Breast epithelium (tissue), 4 donors: ENCODE measurements at regions not wholly inside any gene's neighbourhood (a gene's known extent, or its start where the extent isn't known, plus 50 kb on each side); places are given as distances from the start of the nearest gene placed in this dataset.

Experiments used
- DNase-seq, 2 donors: peaks; one replicate each; pipeline ENCODE4 v3.0.0-alpha.2; 2019; ENCODE audit warnings: low spot score in 2 of 2
- H3K27ac ChIP-seq, 2 donors: fragments of 200-600 bp; sonication (generic) in 1 of 2; one replicate each; pipeline ENCODE4 v1.5.1; 2016 to 2019; ENCODE audit warnings: mild to moderate bottlenecking in 1 of 2
- H3K27me3 ChIP-seq, 2 donors: fragments of 200-600 bp; sonication (generic) in 1 of 2; one replicate each; pipeline versions ENCODE4 v1.5.1 to v1.6.0; 2017 to 2019; ENCODE audit warnings: control low read depth in 1 of 2, mild to moderate bottlenecking in 1 of 2
- H3K36me3 ChIP-seq: fragments of 200-600 bp; one replicate; pipeline ENCODE4 v1.5.1; 2019
- H3K4me1 ChIP-seq, 2 donors: fragments of 200-600 bp; sonication (generic); one replicate each; pipeline ENCODE4 v1.5.1; 2016 to 2019; ENCODE audit warnings: control low read depth in 1 of 2
- H3K4me3 ChIP-seq, 3 donors: fragments of 200-600 bp; sonication (generic); 1 replicate in 2 of 3; 2 replicates in 1 of 3; pipeline ENCODE4 v1.5.1; 2016 to 2019; ENCODE audit warnings: mild to moderate bottlenecking in 3 of 3, moderate library complexity in 2 of 3
- H3K9me3 ChIP-seq, 2 donors: fragments of 200-600 bp; sonication (generic) in 1 of 2; one replicate each; pipeline ENCODE4 v1.5.1; 2016 to 2019; ENCODE audit warnings: control low read depth in 1 of 2
- POLR2A ChIP-seq: fragments of 450-650 bp; IDR thresholded peaks from one replicate; pipeline ENCODE4 v1.6.1; 2016; ENCODE audit warnings: antibody characterized with exemption, mild to moderate bottlenecking, moderate library complexity
- POLR2AphosphoS5 ChIP-seq, 3 donors: sonication (generic); formaldehyde crosslinking; IDR thresholded peaks; one replicate each; pipeline ENCODE4 v1.6.1; 2017; ENCODE audit warnings: antibody characterized with exemption in 3 of 3
- intact Hi-C: fragments of 100-400 bp; cut with DNase I; formaldehyde crosslinking; loops from one replicate; pipeline ENCODE4 v1.15.1; 2023; ENCODE audit warnings: low total_unique reads
- TF ChIP-seq, protein P1 (sequence below), 3 donors: fragments of 450-650 bp; IDR thresholded peaks; one replicate each; pipeline ENCODE4 v1.5.1; 2016 to 2017; ENCODE audit warnings: antibody characterized with exemption in 3 of 3, mild to moderate bottlenecking in 3 of 3, moderate library complexity in 3 of 3

DNA sequence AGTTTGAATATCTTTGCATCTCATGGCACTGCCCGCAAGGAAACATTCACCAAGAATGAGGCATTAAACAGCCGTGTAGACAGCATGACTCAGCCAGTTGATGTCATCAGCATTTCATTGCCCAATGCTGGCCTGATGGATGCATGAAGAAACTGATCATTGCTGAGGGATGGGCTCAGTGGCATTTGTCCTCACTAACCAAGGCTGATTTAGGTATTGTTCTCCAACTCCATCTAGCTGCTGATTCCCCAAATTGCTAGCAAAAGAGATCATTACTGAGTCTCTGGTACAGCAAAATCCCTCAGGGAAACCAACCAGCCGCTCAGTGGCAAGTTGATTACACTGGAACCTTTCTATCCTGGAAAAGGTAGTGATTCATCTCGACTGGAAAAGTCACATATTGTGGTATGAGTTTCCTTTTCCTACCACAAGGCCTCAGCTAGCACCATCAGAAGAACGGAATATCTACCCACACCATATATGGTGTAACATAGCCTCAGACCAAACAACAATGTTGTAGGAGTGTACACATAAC lies 186.5 kb upstream of the GAP43 start:
- intact Hi-C loops, result no loop called here
- H3K27ac ChIP-seq, result no peak overlapping the region
- TF ChIP-seq POLR2A (no peak), POLR2AphosphoS5 (IDR thresholded peaks at IDR 0.05) (no peak)
- TF ChIP-seq, protein P1, sequence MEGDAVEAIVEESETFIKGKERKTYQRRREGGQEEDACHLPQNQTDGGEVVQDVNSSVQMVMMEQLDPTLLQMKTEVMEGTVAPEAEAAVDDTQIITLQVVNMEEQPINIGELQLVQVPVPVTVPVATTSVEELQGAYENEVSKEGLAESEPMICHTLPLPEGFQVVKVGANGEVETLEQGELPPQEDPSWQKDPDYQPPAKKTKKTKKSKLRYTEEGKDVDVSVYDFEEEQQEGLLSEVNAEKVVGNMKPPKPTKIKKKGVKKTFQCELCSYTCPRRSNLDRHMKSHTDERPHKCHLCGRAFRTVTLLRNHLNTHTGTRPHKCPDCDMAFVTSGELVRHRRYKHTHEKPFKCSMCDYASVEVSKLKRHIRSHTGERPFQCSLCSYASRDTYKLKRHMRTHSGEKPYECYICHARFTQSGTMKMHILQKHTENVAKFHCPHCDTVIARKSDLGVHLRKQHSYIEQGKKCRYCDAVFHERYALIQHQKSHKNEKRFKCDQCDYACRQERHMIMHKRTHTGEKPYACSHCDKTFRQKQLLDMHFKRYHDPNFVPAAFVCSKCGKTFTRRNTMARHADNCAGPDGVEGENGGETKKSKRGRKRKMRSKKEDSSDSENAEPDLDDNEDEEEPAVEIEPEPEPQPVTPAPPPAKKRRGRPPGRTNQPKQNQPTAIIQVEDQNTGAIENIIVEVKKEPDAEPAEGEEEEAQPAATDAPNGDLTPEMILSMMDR (IDR thresholded peaks at IDR 0.05), result no peak
- H3K4me3 ChIP-seq, result no peak overlapping the region
- no peaks in the 10 kb centered on the region for H3K4me1 ChIP-seq
- H3K9me3 ChIP-seq, result no peaks in the 10 kb centered on the region
- H3K36me3 ChIP-seq, result no peaks in the 10 kb centered on the region
- DNase-seq, result no peak
- no peaks in the 10 kb centered on the region for H3K27me3 ChIP-seq

DNA sequence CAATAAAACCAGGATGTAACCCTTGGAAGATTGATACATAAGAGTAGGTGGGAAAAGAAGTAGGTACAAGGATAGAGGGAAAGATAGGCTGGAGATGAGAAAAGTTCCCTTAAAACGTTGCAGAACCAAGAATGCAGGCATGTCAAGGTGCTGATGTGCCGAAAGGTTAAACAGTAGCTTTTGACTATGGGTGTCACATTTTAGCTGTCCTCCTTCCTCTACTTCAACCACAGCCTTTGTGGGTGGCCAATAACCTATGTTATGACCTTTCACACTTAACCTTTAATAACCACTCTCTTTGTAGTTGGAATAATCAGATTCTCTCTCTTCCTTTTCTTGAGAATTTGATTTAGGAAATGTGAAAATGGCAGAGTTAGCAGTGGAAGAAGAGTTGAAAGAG lies 184.5 kb upstream of the GAP43 start:
- H3K27ac ChIP-seq, result no peak overlapping the region
- no peaks in the 10 kb centered on the region for H3K4me1 ChIP-seq
- intact Hi-C loops, result no loop called here
- H3K27me3 ChIP-seq, result no peaks in the 10 kb centered on the region
- H3K36me3 ChIP-seq, result no peaks in the 10 kb centered on the region
- H3K9me3 ChIP-seq, result no peaks in the 10 kb centered on the region
- H3K4me3 ChIP-seq, result no peak overlapping the region
- no peak for DNase-seq
- TF ChIP-seq POLR2AphosphoS5 (IDR thresholded peaks at IDR 0.05), result no peak
- TF ChIP-seq, protein P1 (IDR thresholded peaks at IDR 0.05), result no peak
- TF ChIP-seq POLR2A, result no peak

DNA sequence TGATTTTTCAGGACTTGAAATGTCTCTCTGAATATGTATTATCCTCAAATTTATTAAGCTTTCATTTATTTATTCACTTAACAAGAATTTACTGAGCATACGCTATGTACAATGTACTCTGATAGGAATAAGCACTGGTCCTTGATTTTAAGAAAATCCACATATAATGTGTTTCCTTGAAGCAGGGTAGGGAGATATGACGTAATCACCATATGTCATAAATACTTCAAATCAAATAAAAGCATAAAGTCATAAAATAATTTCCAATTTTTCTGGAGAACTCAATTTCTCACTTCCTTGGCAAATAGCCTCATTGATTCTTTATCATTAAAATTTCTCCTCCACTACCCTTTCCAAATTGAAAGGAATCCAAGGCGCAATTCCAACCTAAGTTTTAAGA lies 177.8 kb upstream of the GAP43 start:
- no peaks in the 10 kb centered on the region for H3K9me3 ChIP-seq

DNA sequence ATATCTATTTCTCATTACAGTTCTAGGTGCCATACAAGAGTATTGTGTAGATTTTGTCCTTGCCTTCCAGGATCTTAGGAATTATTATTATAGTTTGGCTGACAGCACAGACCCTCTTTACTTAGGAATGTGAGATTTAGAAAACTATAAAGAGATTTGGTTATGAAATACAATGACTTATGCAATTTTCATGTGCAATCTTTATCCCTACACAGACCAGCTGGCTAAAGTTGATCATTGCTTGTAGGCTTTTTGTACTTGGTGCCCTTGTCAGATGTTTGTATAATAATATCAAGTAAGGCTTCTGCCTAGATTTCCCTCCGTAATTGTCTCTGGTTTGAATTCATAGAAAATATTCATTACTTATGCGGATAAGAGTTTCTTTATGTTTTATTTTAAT lies 174.5 kb upstream of the GAP43 start:
- Histone ChIP-seq H3K4me1 (no peaks in the 10 kb centered on the region), H3K27me3 (no peaks in the 10 kb centered on the region), H3K9me3 (no peaks in the 10 kb centered on the region), H3K27ac (no peak overlapping the region), H3K4me3 (no peak overlapping the region), H3K36me3 (no peaks in the 10 kb centered on the region)
- no peak for DNase-seq
- TF ChIP-seq, protein P1 (IDR thresholded peaks at IDR 0.05), result no peak
- TF ChIP-seq POLR2AphosphoS5 (IDR thresholded peaks at IDR 0.05) (no peak), POLR2A (no peak)
- intact Hi-C loops, result no loop called here

More for the DNA sequence above, 177.8 kb upstream of the GAP43 start:
- no peak for DNase-seq
- TF ChIP-seq POLR2A (no peak), POLR2AphosphoS5 (IDR thresholded peaks at IDR 0.05) (no peak)
- TF ChIP-seq, protein P1 (IDR thresholded peaks at IDR 0.05), result no peak
- no peak overlapping the region for H3K4me3 ChIP-seq
- H3K27me3 ChIP-seq, result no peaks in the 10 kb centered on the region
- H3K4me1 ChIP-seq, result no peaks in the 10 kb centered on the region
- no peaks in the 10 kb centered on the region for H3K36me3 ChIP-seq
- H3K27ac ChIP-seq, result no peak overlapping the region
- intact Hi-C loops, result no loop called here

DNA sequence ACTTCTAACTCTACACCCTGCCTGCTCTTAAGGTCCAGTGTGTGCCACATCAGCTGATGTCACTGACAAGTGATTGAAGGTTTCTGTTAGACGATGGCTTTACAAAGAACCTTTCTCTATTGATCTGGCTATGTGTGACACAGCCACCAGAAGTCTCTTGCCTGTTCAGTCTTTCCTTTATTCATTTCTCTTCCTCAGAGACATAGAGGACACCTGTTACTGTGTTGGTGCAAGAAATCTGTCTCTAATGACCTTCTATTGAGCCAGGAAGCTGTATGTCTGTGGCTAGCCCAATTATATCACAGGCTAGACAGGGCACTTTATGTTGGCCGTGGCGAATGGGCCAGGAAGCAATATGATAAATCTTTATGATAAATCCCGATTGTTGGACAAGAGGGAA lies 173.3 kb upstream of the GAP43 start:
- Histone ChIP-seq H3K27ac (no peak overlapping the region), H3K27me3 (no peaks in the 10 kb centered on the region), H3K9me3 (peaks cover 0 to 3% of the 10 kb centered on the region in 2 donors), H3K36me3 (no peaks in the 10 kb centered on the region), H3K4me1 (no peaks in the 10 kb centered on the region), H3K4me3 (no peak overlapping the region)
- no peak for TF ChIP-seq POLR2A
- DNase-seq, result no peak
- intact Hi-C loops, result no loop called here

DNA sequence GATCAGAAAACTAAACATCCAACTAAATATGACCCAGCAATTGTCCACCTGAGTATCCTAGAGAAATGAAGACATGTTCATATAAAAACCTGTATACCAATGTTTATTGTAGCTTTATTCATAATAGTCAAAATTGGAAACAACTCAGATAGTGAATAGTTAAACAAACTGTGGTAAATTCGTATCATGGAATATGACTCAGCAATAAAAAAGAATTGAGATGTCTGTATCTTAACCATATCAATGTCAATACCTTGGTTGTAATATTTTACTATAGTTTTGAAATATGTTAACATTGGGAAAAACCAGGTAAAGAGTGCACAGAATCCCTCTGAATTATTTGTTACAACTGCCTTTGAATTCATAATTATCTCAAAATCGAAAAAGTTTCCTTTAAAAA lies 159.3 kb upstream of the GAP43 start:
- intact Hi-C loops, result no loop called here
- no peaks in the 10 kb centered on the region for H3K4me1 ChIP-seq
- no peak overlapping the region for H3K4me3 ChIP-seq
- peaks cover 0 to 10% of the 10 kb centered on the region in 2 donors for H3K9me3 ChIP-seq
- TF ChIP-seq POLR2A (no peak), POLR2AphosphoS5 (IDR thresholded peaks at IDR 0.05) (no peak)
- TF ChIP-seq, protein P1 (IDR thresholded peaks at IDR 0.05), result no peak
- DNase-seq, result no peak
- H3K36me3 ChIP-seq, result no peaks in the 10 kb centered on the region
- no peak overlapping the region for H3K27ac ChIP-seq
- no peaks in the 10 kb centered on the region for H3K27me3 ChIP-seq
